Right lobe of liver (tissue), 6 donors: ENCODE measurements at regions not wholly inside any gene's neighbourhood (a gene's known extent, or its start where the extent isn't known, plus 50 kb on each side); places are given as distances from the start of the nearest gene placed in this dataset.

Experiments used
- ATAC-seq, 4 donors: fragments of 200-7000 bp; cut with Tn5 transposase; one replicate each; pipeline ENCODE4 v1.9.1; 2020; ENCODE audit warnings: mild to moderate bottlenecking in 4 of 4, moderate library complexity in 4 of 4
- DNase-seq, 3 donors: peaks; one replicate each; pipeline ENCODE4 v3.0.0-alpha.2; 2020
- H3K27ac ChIP-seq, 3 donors: fragments of 200-600 bp; one replicate each; pipeline ENCODE4 v1.8.0; 2022
- H3K27me3 ChIP-seq, 2 donors: fragments of 200-600 bp; one replicate each; pipeline ENCODE4 v1.8.0; 2022
- H3K36me3 ChIP-seq, 4 donors: fragments of 200-600 bp; sonication (generic) in 1 of 4; one replicate each; pipeline versions ENCODE4 v1.5.1 to v1.8.0; 2017 to 2022; ENCODE audit warnings: control low read depth in 1 of 4
- H3K4me1 ChIP-seq, 4 donors: fragments of 200-600 bp; sonication (generic) in 1 of 4; one replicate each; pipeline versions ENCODE4 v1.5.1 to v1.8.0; 2017 to 2022; ENCODE audit warnings: control low read depth in 1 of 4
- H3K4me3 ChIP-seq, 3 donors: fragments of 200-600 bp; one replicate each; pipeline ENCODE4 v1.8.0; 2022
- H3K9me3 ChIP-seq, 4 donors: fragments of 200-600 bp; sonication (generic) in 1 of 4; one replicate each; pipeline versions ENCODE4 v1.5.1 to v1.8.0; 2017 to 2022; ENCODE audit warnings: control low read depth in 1 of 4
- POLR2A ChIP-seq: fragments of 450-650 bp; IDR thresholded peaks from one replicate; pipeline ENCODE4 v1.6.1; 2017; ENCODE audit warnings: antibody characterized with exemption, mild to moderate bottlenecking
- WGBS: methylation state at CpG from one replicate; pipeline ENCODE4 v1.1.6; 2018; ENCODE audit warnings: low coverage, low lambda C conversion rate; ENCODE audit not compliant: insufficient coverage; ENCODE audit errors: missing lambda C conversion rate; 5-methylcytosine and 5-hydroxymethylcytosine counted together
- intact Hi-C, 2 donors: fragments of 100-400 bp; cut with DNase I; formaldehyde crosslinking; loops; one replicate each; pipeline versions ENCODE4 v1.11.2 to v1.14.1; 2022
- TF ChIP-seq, protein P1 (sequence below), 4 donors: fragments of 200-600 bp in 3 of 4; fragments of 450-650 bp in 1 of 4; IDR thresholded peaks; one replicate each; pipeline versions ENCODE4 v1.5.1 to v1.8.0; 2016 to 2022; ENCODE audit warnings: antibody characterized with exemption in 4 of 4, mild to moderate bottlenecking in 2 of 4
- donor health status: DM: no; HTN: yes; CAD: no.
- donor health status: DM: no; HTN: no; CAD: no.
- donor health status: DM: no; HTN: no; CAD: no.
- donor health status: DM: no; HTN: yes; CAD: no.
- donor health status: DM: no; HTN: yes; CAD: no.

DNA sequence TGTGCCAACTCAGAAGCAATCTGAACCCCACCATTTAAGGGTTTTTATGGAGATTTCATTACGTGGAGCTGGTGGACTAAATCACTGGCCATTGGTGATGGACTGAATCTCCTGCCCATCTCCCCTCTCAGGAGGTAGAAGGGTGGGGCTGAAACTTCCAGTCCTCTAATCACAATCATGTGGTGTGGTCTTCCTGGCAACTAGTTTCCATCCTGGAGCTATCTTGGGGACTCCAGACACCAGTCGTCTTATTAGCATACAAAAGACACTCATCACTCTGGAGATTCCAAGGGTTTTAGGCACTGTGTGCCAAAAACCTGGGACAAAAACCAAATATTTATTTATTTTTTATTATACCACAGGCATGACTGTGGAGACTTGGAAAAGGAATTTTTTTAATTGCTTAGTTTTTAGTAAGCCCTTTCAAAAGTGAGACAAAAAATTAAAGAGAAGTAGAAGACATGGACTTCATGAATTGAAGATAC is 203.6 kb downstream of the WNT5A start:
- TF ChIP-seq, protein P1, sequence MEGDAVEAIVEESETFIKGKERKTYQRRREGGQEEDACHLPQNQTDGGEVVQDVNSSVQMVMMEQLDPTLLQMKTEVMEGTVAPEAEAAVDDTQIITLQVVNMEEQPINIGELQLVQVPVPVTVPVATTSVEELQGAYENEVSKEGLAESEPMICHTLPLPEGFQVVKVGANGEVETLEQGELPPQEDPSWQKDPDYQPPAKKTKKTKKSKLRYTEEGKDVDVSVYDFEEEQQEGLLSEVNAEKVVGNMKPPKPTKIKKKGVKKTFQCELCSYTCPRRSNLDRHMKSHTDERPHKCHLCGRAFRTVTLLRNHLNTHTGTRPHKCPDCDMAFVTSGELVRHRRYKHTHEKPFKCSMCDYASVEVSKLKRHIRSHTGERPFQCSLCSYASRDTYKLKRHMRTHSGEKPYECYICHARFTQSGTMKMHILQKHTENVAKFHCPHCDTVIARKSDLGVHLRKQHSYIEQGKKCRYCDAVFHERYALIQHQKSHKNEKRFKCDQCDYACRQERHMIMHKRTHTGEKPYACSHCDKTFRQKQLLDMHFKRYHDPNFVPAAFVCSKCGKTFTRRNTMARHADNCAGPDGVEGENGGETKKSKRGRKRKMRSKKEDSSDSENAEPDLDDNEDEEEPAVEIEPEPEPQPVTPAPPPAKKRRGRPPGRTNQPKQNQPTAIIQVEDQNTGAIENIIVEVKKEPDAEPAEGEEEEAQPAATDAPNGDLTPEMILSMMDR (IDR thresholded peaks at IDR 0.05) = no peak
- TF ChIP-seq POLR2A = no peak
- H3K4me1 ChIP-seq = no peaks in the 10 kb centered on the region
- DNase-seq (no peak), ATAC-seq (no peak)
- 52% methylated on average over 2 of the region's 2 CpGs for WGBS
- H3K9me3 ChIP-seq = no peaks in the 10 kb centered on the region
- no peaks in the 10 kb centered on the region for H3K27me3 ChIP-seq
- no peak overlapping the region for H3K27ac ChIP-seq
- no peaks in the 10 kb centered on the region for H3K36me3 ChIP-seq
- intact Hi-C loops = no loop called here
- no peak overlapping the region for H3K4me3 ChIP-seq

DNA sequence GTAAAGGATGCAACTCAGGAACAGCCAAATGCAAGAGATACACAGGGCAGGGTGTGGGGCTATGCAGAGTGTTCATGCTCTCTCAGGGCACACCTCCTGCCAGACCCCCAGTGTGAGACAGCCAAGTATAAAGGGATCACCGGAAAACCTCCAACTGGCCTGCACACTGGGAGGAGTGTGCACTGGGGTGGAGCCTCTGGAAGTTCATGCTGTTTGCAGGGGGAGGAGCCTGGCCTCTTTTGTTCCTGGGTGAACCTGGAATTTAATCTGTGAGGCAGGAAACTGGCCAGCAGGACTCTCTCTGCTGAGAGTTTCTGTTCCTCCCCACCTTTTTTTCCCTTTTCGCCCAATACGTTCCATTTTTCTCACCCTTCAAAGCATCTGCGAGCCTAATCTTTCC is 204.1 kb downstream of the WNT5A start:
- WGBS = 81% methylated on average over 3 of the region's 4 CpGs
- ATAC-seq = no peak
- Histone ChIP-seq H3K4me1 (no peaks in the 10 kb centered on the region), H3K9me3 (no peaks in the 10 kb centered on the region), H3K36me3 (no peaks in the 10 kb centered on the region), H3K27me3 (no peaks in the 10 kb centered on the region), H3K4me3 (no peak overlapping the region), H3K27ac (no peak overlapping the region)
- intact Hi-C loops = no loop called here
- no peak for DNase-seq
- TF ChIP-seq, protein P1 (IDR thresholded peaks at IDR 0.05) = no peak
- TF ChIP-seq POLR2A = no peak

DNA sequence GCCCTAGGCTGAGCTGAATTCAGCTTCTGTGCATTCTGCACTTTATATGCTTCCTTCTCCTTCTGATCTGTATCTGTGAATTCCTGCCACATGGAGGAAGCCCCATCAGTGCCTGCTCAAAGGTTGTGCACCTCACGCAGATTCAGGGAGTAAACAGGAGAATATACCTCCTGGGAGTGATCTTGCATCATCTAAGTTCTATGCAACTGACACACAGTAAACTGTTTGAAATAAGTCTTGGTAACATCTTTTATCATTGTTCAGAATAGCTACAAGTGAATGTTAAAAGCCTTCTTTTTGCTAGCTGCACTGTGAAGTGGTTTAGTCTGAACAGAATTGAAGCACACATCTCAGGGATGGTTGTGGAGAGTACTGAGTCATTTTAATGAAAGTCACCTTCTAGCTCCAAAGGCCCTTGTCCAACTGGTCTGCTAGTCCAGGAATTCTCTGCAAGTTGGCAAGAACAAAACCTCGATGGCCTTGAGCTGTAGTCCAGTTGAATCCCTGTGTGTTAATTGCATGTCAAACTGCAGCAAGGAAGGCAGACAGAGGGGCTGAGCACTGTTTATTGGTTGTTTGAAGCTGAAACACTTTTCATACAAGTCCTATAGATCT is 215.0 kb downstream of the WNT5A start:
- no peaks in the 10 kb centered on the region for H3K4me1 ChIP-seq
- H3K27me3 ChIP-seq = no peaks in the 10 kb centered on the region
- no peak overlapping the region for H3K4me3 ChIP-seq
- ATAC-seq (no peak), DNase-seq (no peak)
- H3K9me3 ChIP-seq = no peaks in the 10 kb centered on the region
- WGBS = 56% methylated on average over 1 of the region's 2 CpGs
- no peak overlapping the region for H3K27ac ChIP-seq
- TF ChIP-seq POLR2A = no peak
- TF ChIP-seq, protein P1 (IDR thresholded peaks at IDR 0.05) = no peak
- no peaks in the 10 kb centered on the region for H3K36me3 ChIP-seq
- intact Hi-C loops = no loop called here

DNA sequence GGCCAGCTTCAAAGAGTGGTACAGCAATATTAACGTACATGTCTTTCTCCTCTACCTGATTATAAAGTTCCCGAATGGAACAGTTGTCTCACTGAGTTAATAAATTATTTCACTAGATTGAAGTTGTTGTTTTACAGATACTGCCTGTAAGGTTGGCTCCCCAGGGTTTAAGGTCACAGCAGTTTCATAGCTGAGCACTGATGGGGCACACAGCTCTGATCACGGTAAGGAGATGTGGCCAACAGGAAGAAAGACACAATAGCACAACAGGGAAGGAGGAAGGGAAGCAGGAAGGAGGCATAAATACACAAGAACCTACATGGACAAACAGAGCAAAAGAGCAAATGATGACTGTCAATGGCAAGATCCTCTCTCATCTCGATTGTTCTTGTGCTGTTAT is 215.6 kb downstream of the WNT5A start:
- ATAC-seq (no peak), DNase-seq (no peak)
- H3K4me1 ChIP-seq = no peaks in the 10 kb centered on the region
- no peaks in the 10 kb centered on the region for H3K36me3 ChIP-seq
- 26% methylated on average over 4 of the region's 4 CpGs for WGBS
- intact Hi-C loops = no loop called here
- TF ChIP-seq POLR2A = no peak
- TF ChIP-seq, protein P1 (IDR thresholded peaks at IDR 0.05) = no peak
- H3K9me3 ChIP-seq = no peaks in the 10 kb centered on the region
- no peak overlapping the region for H3K4me3 ChIP-seq
- H3K27me3 ChIP-seq = no peaks in the 10 kb centered on the region
- no peak overlapping the region for H3K27ac ChIP-seq
